ENCODE measurements at regions not wholly inside any gene's neighbourhood (a gene's known extent, or its start where the extent isn't known, plus 50 kb on each side); places are given as distances from the start of the nearest gene placed in this dataset.

DNA sequence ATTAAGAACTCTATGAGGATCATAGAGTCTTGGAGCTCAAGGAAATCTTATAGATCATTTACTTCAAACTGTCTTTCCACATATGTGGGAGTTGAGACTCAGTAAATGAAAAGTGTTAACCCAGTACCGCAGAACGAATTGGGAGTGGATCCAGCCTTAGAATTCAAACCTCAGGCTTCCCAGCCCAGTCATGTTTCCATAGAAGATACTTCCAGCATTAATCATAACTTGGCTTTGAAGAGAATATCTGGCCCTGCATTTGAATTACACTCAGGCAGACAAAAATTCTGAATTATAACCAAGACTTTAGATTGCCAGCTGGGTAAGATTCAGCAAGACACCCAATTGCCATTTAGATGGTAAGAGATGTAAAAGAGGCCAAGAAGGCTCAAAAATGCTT, 972.0 kb downstream of the TUSC7 start:
- DNase-seq: no peak
- H3K27ac ChIP-seq: no peak overlapping the region
- no peaks in the 10 kb centered on the region for H3K9me3 ChIP-seq
- intact Hi-C loops (cut with DNase I; ENCODE audit: low total_unique reads): no loop called here
- no peak overlapping the region for H3K4me3 ChIP-seq
- peaks cover 0 to 13% (median 1%) of the 10 kb centered on the region in 4 donors for H3K4me1 ChIP-seq
- TF ChIP-seq, protein P1, sequence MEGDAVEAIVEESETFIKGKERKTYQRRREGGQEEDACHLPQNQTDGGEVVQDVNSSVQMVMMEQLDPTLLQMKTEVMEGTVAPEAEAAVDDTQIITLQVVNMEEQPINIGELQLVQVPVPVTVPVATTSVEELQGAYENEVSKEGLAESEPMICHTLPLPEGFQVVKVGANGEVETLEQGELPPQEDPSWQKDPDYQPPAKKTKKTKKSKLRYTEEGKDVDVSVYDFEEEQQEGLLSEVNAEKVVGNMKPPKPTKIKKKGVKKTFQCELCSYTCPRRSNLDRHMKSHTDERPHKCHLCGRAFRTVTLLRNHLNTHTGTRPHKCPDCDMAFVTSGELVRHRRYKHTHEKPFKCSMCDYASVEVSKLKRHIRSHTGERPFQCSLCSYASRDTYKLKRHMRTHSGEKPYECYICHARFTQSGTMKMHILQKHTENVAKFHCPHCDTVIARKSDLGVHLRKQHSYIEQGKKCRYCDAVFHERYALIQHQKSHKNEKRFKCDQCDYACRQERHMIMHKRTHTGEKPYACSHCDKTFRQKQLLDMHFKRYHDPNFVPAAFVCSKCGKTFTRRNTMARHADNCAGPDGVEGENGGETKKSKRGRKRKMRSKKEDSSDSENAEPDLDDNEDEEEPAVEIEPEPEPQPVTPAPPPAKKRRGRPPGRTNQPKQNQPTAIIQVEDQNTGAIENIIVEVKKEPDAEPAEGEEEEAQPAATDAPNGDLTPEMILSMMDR (IDR thresholded peaks at IDR 0.05): no peak
- no peaks in the 10 kb centered on the region for H3K36me3 ChIP-seq
- no peaks in the 10 kb centered on the region for H3K27me3 ChIP-seq

DNA sequence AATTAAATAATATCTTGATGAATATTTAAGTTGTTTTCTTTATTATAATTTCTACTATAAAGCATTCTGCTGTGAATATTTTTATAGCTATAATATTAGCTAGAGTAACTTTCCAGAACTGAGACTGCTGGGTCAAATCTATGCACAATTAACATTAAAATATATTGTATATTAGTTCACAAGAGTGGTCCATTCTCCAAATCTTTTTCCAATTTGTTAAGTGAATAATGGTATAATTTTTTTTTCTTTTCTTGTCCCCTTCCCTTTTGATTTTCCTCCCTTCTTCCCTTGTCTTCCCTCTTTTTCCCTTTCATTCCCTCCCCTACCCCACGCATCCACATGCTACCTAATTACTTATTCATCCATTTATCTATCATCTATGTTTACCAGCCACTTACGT, 977.5 kb downstream of the TUSC7 start:
- intact Hi-C loops (cut with DNase I; ENCODE audit: low total_unique reads): no loop called here
- TF ChIP-seq, protein P1 (IDR thresholded peaks at IDR 0.05): no peak
- no peak overlapping the region for H3K4me3 ChIP-seq
- no peak for DNase-seq
- no peaks in the 10 kb centered on the region for H3K27me3 ChIP-seq
- no peaks in the 10 kb centered on the region for H3K36me3 ChIP-seq
- H3K27ac ChIP-seq: no peak overlapping the region
- peaks cover 0 to 3% (median 0%) of the 10 kb centered on the region in 4 donors for H3K4me1 ChIP-seq
- no peaks in the 10 kb centered on the region for H3K9me3 ChIP-seq

DNA sequence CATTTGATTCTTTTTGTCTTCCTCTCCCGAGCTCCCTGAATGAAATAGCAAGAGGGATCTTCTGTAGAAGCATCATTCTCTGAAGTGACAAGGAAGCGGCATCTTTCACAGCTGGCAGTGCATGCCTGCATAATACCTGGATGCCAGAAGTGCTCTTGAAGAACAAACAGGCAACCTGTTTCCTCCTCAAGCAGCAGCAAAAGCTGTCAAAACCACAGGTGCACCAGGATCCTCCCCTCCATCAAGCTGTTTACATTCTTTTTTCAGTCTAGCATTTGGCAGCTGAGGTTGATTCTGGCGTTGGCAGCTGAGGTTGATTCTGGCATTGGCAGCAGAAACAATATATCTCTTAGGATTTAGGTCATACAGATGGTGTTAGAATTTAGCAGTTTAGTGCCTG, 979.0 kb downstream of the TUSC7 start:
- TF ChIP-seq, protein P1 (IDR thresholded peaks at IDR 0.05): no peak
- Histone ChIP-seq H3K4me1 (no peaks in the 10 kb centered on the region), H3K27me3 (no peaks in the 10 kb centered on the region), H3K9me3 (no peaks in the 10 kb centered on the region), H3K36me3 (no peaks in the 10 kb centered on the region), H3K27ac (no peak overlapping the region), H3K4me3 (no peak overlapping the region)
- intact Hi-C loops (cut with DNase I; ENCODE audit: low total_unique reads): no loop called here
- no peak for DNase-seq

DNA sequence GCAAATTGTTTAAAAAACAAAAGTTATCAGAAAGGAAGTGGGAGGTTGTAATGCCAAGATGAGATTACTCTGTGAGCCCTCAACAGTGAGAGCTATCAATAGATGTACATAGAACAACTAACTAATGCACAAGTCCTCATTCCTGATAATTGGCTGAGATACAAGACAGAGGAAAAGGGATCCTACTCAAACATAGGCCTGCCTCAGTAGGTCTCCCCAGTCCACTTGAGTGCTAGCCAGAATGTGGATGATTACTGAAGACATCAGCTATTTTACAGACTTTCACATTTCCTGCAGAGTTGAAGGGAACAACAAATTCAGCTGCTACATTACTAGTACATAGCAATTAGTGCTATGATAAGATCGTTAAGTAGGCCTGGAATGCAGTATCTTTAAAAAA, 981.9 kb downstream of the TUSC7 start:
- Histone ChIP-seq H3K27ac (no peak overlapping the region), H3K27me3 (no peaks in the 10 kb centered on the region), H3K36me3 (no peaks in the 10 kb centered on the region), H3K4me3 (no peak overlapping the region), H3K4me1 (no peaks in the 10 kb centered on the region), H3K9me3 (no peaks in the 10 kb centered on the region)
- TF ChIP-seq, protein P1 (IDR thresholded peaks at IDR 0.05): no peak
- DNase-seq: no peak
- intact Hi-C loops (cut with DNase I; ENCODE audit: low total_unique reads): no loop called here

DNA sequence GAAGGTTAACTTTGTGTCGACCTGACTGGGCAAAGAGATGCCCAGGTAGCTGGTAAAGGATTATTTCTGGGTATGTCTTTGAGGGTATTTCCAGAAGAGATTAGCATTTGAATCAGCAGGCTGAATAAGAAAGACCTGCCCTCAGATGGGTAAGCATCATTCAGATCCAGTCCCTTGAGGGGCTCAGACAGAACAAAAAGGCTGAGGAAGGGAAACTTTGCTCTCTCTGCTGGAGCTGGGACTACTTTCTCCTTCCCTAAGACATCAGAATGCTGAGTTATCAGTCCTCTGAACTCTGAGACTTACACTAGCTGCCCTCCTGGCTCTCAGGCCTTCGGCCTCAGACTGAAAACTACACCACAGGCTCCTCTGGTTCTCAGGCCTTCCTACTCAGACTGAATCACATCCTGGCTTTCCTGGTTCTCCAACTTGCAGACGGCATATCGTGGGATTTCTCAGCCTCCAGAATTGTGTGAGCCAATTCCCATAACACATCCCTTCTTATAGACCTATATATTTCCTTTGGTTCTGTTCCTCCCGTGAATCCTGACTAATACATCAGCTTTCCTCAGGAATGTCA, 982.9 kb downstream of the TUSC7 start:
- Histone ChIP-seq H3K27ac (no peak overlapping the region), H3K36me3 (no peaks in the 10 kb centered on the region), H3K27me3 (no peaks in the 10 kb centered on the region), H3K4me3 (no peak overlapping the region), H3K9me3 (no peaks in the 10 kb centered on the region), H3K4me1 (no peaks in the 10 kb centered on the region)
- no peak for DNase-seq
- intact Hi-C loops (cut with DNase I; ENCODE audit: low total_unique reads): no loop called here
- TF ChIP-seq, protein P1 (IDR thresholded peaks at IDR 0.05): no peak

DNA sequence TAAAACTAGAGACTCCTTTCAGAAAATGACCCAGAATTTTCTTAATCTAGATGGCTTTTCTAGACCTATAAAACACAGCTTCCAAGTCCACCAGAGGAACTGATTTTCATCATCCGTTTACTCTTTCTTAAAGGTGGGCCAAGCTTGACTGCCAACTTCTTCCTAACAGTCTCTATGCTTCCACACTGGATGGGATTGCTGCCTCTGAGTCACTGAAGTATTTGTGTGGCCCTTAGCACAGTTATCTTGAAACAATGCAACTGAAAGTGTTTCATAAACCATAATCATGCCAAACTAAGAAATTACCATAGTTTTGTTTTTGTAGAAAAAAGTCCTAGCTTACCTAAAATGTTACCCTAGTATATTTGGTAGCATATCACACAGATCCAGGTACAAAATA, 985.7 kb downstream of the TUSC7 start:
- TF ChIP-seq, protein P1 (IDR thresholded peaks at IDR 0.05): no peak
- intact Hi-C loops (cut with DNase I; ENCODE audit: low total_unique reads): no loop called here
- H3K36me3 ChIP-seq: no peaks in the 10 kb centered on the region
- no peak for DNase-seq
- no peak overlapping the region for H3K4me3 ChIP-seq
- H3K4me1 ChIP-seq: no peaks in the 10 kb centered on the region
- H3K27me3 ChIP-seq: no peaks in the 10 kb centered on the region
- no peaks in the 10 kb centered on the region for H3K9me3 ChIP-seq
- H3K27ac ChIP-seq: no peak overlapping the region
